ENCODE measurements at regions not wholly inside any gene's neighbourhood (a gene's known extent, or its start where the extent isn't known, plus 50 kb on each side); places are given as distances from the start of the nearest gene placed in this dataset.
"Not testable (repeated sequence)": the region's sequence is repeated elsewhere in the genome, so short reads cannot be mapped to it uniquely, and the experiment has no call there.

- no peak for DNase-seq
Measured at GRCh38 chr1:234916840-234917239, 211.8 kb downstream of the TOMM20 start.

- DNase-seq: no peak
Measured at GRCh38 chr1:234915924-234916675, 212.5 kb downstream of the TOMM20 start.

GRCh38 chr1:234914606-234915290 lies 213.9 kb downstream of the TOMM20 start:
- no peak for DNase-seq

GRCh38 chr1:234913771-234914170 lies 214.9 kb downstream of the TOMM20 start:
- DNase-seq: no peak

- no peak for DNase-seq
Measured at GRCh38 chr1:234913278-234913649, 215.4 kb downstream of the TOMM20 start.

GRCh38 chr1:234912548-234913277 lies 215.9 kb downstream of the TOMM20 start:
- no peak for DNase-seq

GRCh38 chr1:234911787-234912186 lies 216.8 kb downstream of the TOMM20 start:
- DNase-seq: no peak

- DNase-seq: not testable (repeated sequence)
Measured at GRCh38 chr1:234911136-234911535, 217.5 kb downstream of the TOMM20 start.

GRCh38 chr1:234909851-234910250 lies 218.8 kb downstream of the TOMM20 start:
- DNase-seq: no peak

- no peak for DNase-seq
Measured at GRCh38 chr1:234909307-234909810, 219.3 kb downstream of the TOMM20 start.

GRCh38 chr1:234908571-234908970 lies 220.1 kb downstream of the TOMM20 start:
- DNase-seq: no peak

- DNase-seq: no peak
Measured at GRCh38 chr1:234907940-234908405, 220.7 kb downstream of the TOMM20 start.

- no peak for DNase-seq
Measured at GRCh38 chr1:234907208-234907939, 221.3 kb downstream of the TOMM20 start.

GRCh38 chr1:234906654-234907053 lies 222.0 kb downstream of the TOMM20 start:
- DNase-seq: no peak

- DNase-seq: no peak
Measured at GRCh38 chr1:234902774-234903547, 225.7 kb downstream of the TOMM20 start.

- DNase-seq: no peak
Measured at GRCh38 chr1:234901491-234902049, 227.1 kb downstream of the TOMM20 start.

- no peak for DNase-seq
Measured at GRCh38 chr1:234900595-234900994, 228.0 kb downstream of the TOMM20 start.

GRCh38 chr1:234899730-234900072 lies 228.9 kb downstream of the TOMM20 start:
- DNase-seq: no peak

GRCh38 chr1:234899041-234899729 lies 229.5 kb downstream of the TOMM20 start:
- DNase-seq: no peak

- DNase-seq: no peak
Measured at GRCh38 chr1:234898455-234899033, 230.1 kb downstream of the TOMM20 start.
